ENCODE measurements at regions not wholly inside any gene's neighbourhood (a gene's known extent, or its start where the extent isn't known, plus 50 kb on each side); places are given as distances from the start of the nearest gene placed in this dataset.

DNA sequence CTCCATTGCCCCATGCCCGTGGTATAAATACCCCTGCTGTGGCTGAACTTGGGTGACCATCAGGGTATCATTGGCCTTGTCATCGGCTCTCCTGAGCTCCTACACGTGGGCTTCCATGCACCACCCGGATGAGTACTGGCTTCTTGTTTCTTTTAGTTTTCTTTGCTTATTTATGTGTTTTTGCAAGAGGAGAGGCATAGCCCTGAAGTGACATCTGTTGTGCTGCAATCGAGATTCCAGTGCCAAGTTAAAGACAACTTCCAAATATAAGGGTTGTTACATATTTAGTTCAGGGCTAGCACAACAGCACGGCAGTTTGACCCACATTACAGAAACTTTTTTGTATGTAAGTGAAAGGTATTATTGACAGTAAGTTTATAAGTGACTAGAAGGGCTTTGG lies 1087.1 kb downstream of the TBC1D22A start:
- no peaks in the 10 kb centered on the region for H3K36me3 ChIP-seq (ENCODE audit: insufficient read depth, low read length)
- no peaks in the 10 kb centered on the region for H3K27me3 ChIP-seq (ENCODE audit: control insufficient read depth in 1 of 2, insufficient read depth in 2 of 2, low read length in 2 of 2)
- H3K4me3 ChIP-seq (ENCODE audit: low read depth in 1 of 2, low read length in 2 of 2): no peak overlapping the region
- H3K9ac ChIP-seq (ENCODE audit: low read length): no peak overlapping the region
- H3K27ac ChIP-seq (ENCODE audit: low read depth, low read length): no peak overlapping the region
- H3K4me1 ChIP-seq (ENCODE audit: insufficient read depth, low read length): no peaks in the 10 kb centered on the region
- no peaks in the 10 kb centered on the region for H3K9me3 ChIP-seq (ENCODE audit: low read length)

DNA sequence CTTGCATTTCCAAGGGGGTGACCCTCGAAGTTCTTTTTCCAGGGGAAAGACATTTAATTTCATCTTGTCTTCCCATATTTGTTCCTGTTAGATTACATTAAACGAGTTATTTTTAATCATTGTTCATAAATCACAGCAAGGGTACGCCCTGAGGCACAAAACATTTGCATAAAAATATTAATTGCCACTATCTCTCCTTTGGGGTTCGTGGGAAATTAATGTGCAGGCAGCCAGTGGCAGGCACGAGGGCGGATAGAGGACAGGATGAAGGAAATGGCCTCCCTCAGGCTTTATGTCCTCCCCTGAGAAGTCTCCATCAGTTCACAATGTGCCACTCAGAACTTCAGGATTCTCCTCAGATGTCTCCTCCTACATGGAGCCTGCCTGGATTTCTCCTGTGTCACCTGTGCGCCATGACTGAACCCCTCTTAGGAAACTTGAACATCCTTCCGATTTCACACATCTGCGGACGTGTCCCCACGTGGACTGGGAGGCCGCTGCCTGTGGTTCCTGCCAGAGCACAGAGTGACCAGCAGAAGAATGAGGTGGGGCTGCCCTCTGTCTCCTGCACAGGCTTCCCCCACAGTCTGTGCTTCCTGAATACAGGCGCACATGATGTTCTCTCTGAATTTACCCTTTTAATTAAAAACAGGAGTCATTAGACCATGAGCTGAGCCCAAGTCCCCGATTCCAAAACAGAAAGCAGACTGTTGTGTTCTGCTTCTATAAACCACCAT lies 1085.9 kb downstream of the TBC1D22A start:
- no peaks in the 10 kb centered on the region for H3K27me3 ChIP-seq (ENCODE audit: control insufficient read depth in 1 of 2, insufficient read depth in 2 of 2, low read length in 2 of 2)
- H3K9me3 ChIP-seq (ENCODE audit: low read length): no peaks in the 10 kb centered on the region
- no peak overlapping the region for H3K4me3 ChIP-seq (ENCODE audit: low read depth in 1 of 2, low read length in 2 of 2)
- H3K36me3 ChIP-seq (ENCODE audit: insufficient read depth, low read length): no peaks in the 10 kb centered on the region
- no peaks in the 10 kb centered on the region for H3K4me1 ChIP-seq (ENCODE audit: insufficient read depth, low read length)
- no peak overlapping the region for H3K9ac ChIP-seq (ENCODE audit: low read length)
- no peak overlapping the region for H3K27ac ChIP-seq (ENCODE audit: low read depth, low read length)

- Histone ChIP-seq H3K27ac (ENCODE audit: low read depth, low read length) (no peak overlapping the region), H3K9ac (ENCODE audit: low read length) (no peak overlapping the region), H3K4me3 (ENCODE audit: low read depth in 1 of 2, low read length in 2 of 2) (no peak overlapping the region), H3K9me3 (ENCODE audit: low read length) (no peaks in the 10 kb centered on the region), H3K4me1 (ENCODE audit: insufficient read depth, low read length) (no peaks in the 10 kb centered on the region), H3K27me3 (ENCODE audit: control insufficient read depth in 1 of 2, insufficient read depth in 2 of 2, low read length in 2 of 2) (no peaks in the 10 kb centered on the region), H3K36me3 (ENCODE audit: insufficient read depth, low read length) (no peaks in the 10 kb centered on the region)
Measured at GRCh38 chr22:47847131-47847890, 1084.9 kb downstream of the TBC1D22A start.

- H3K27ac ChIP-seq (ENCODE audit: low read depth, low read length): no peak overlapping the region
- no peak overlapping the region for H3K9ac ChIP-seq (ENCODE audit: low read length)
- H3K4me3 ChIP-seq (ENCODE audit: low read depth in 1 of 2, low read length in 2 of 2): no peak overlapping the region
- no peaks in the 10 kb centered on the region for H3K4me1 ChIP-seq (ENCODE audit: insufficient read depth, low read length)
- no peaks in the 10 kb centered on the region for H3K36me3 ChIP-seq (ENCODE audit: insufficient read depth, low read length)
- no peaks in the 10 kb centered on the region for H3K9me3 ChIP-seq (ENCODE audit: low read length)
- no peaks in the 10 kb centered on the region for H3K27me3 ChIP-seq (ENCODE audit: control insufficient read depth in 1 of 2, insufficient read depth in 2 of 2, low read length in 2 of 2)
Measured at GRCh38 chr22:47846206-47846605, 1083.8 kb downstream of the TBC1D22A start.

GRCh38 chr22:47842119-47842518 lies 1079.7 kb downstream of the TBC1D22A start:
- Histone ChIP-seq H3K36me3 (ENCODE audit: insufficient read depth, low read length) (no peaks in the 10 kb centered on the region), H3K9me3 (ENCODE audit: low read length) (no peaks in the 10 kb centered on the region), H3K27ac (ENCODE audit: low read depth, low read length) (no peak overlapping the region), H3K9ac (ENCODE audit: low read length) (no peak overlapping the region), H3K27me3 (ENCODE audit: control insufficient read depth in 1 of 2, insufficient read depth in 2 of 2, low read length in 2 of 2) (no peaks in the 10 kb centered on the region), H3K4me3 (ENCODE audit: low read depth in 1 of 2, low read length in 2 of 2) (no peak overlapping the region), H3K4me1 (ENCODE audit: insufficient read depth, low read length) (no peaks in the 10 kb centered on the region)

DNA sequence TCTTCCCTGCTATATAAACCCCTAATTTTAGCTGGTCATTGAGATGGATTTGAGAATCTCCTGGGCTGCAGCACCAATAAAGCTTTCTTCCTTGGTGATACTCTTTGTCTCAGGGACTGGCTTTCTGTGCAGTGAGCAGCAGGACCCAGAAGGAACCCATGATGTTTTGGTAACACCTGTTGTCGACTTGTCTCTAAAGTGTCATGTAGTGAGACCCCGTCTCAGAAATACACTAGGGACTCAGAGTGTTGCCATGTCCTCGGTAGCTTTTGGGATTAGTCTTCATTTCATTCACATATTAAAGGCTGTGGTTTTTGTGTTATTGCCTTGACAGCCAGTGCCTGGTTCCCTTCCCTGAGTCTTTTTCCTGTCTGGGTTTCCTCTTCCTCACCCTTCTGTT lies 1078.7 kb downstream of the TBC1D22A start:
- no peak overlapping the region for H3K27ac ChIP-seq (ENCODE audit: low read depth, low read length)
- H3K4me1 ChIP-seq (ENCODE audit: insufficient read depth, low read length): no peaks in the 10 kb centered on the region
- no peak overlapping the region for H3K9ac ChIP-seq (ENCODE audit: low read length)
- H3K36me3 ChIP-seq (ENCODE audit: insufficient read depth, low read length): no peaks in the 10 kb centered on the region
- no peaks in the 10 kb centered on the region for H3K9me3 ChIP-seq (ENCODE audit: low read length)
- H3K27me3 ChIP-seq (ENCODE audit: control insufficient read depth in 1 of 2, insufficient read depth in 2 of 2, low read length in 2 of 2): no peaks in the 10 kb centered on the region
- no peak overlapping the region for H3K4me3 ChIP-seq (ENCODE audit: low read depth in 1 of 2, low read length in 2 of 2)

DNA sequence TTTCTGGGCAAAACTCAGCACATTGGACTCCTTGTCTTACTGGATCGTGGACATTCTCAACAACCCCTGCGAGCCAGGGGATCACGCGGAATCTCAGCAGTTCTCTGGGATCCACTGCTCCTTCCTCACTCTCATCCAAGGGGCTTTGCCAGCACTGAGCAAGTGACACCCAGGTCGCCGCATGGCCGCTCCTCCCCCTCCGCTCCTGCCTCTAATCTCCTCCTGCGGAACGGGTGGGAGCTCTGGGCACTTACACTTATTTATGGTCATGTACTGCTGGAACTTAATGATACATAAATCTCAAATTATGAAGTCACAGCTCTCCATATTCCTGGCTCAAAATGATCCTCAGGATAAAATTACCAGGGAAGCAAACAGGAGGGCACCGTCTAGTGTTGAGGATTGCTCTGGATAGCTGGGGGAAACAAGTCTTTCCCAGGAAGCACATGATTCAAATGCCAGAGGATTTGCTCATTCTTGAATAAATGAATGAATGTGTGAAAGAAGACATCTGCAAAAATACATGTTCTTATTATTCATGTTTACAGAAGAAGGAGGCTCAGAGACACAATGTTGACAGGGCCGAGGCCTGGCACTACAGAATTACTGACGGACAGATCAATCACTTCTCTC lies 1077.3 kb downstream of the TBC1D22A start:
- H3K9ac ChIP-seq (ENCODE audit: low read length): no peak overlapping the region
- no peaks in the 10 kb centered on the region for H3K27me3 ChIP-seq (ENCODE audit: control insufficient read depth in 1 of 2, insufficient read depth in 2 of 2, low read length in 2 of 2)
- no peaks in the 10 kb centered on the region for H3K9me3 ChIP-seq (ENCODE audit: low read length)
- H3K27ac ChIP-seq (ENCODE audit: low read depth, low read length): no peak overlapping the region
- no peak overlapping the region for H3K4me3 ChIP-seq (ENCODE audit: low read depth in 1 of 2, low read length in 2 of 2)
- no peaks in the 10 kb centered on the region for H3K4me1 ChIP-seq (ENCODE audit: insufficient read depth, low read length)
- H3K36me3 ChIP-seq (ENCODE audit: insufficient read depth, low read length): no peaks in the 10 kb centered on the region

DNA sequence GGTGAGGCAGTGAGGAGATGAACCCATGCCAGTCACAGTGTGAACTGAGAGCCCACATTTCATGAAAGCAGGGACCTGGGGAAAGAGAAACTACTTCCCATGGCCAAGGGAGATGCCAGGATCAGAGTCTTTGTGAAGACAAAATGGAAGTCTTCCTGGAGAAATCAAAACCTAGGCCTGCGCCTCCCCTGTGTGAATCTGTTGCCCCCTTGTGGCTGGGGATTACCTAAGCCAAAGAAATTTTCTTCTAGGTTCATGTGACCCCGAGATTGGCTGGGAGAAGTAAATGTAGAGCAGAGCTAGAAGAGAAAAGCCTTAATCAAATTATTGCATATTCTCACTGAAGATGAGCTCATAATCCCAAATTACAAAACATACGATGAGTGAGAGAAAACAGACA lies 1075.3 kb downstream of the TBC1D22A start:
- no peaks in the 10 kb centered on the region for H3K27me3 ChIP-seq (ENCODE audit: control insufficient read depth in 1 of 2, insufficient read depth in 2 of 2, low read length in 2 of 2)
- no peak overlapping the region for H3K27ac ChIP-seq (ENCODE audit: low read depth, low read length)
- H3K9ac ChIP-seq (ENCODE audit: low read length): no peak overlapping the region
- H3K4me3 ChIP-seq (ENCODE audit: low read depth in 1 of 2, low read length in 2 of 2): no peak overlapping the region
- H3K9me3 ChIP-seq (ENCODE audit: low read length): no peaks in the 10 kb centered on the region
- no peaks in the 10 kb centered on the region for H3K36me3 ChIP-seq (ENCODE audit: insufficient read depth, low read length)
- no peaks in the 10 kb centered on the region for H3K4me1 ChIP-seq (ENCODE audit: insufficient read depth, low read length)

- no peak overlapping the region for H3K27ac ChIP-seq (ENCODE audit: low read depth, low read length)
- H3K4me1 ChIP-seq (ENCODE audit: insufficient read depth, low read length): no peaks in the 10 kb centered on the region
- no peaks in the 10 kb centered on the region for H3K36me3 ChIP-seq (ENCODE audit: insufficient read depth, low read length)
- H3K27me3 ChIP-seq (ENCODE audit: control insufficient read depth in 1 of 2, insufficient read depth in 2 of 2, low read length in 2 of 2): no peaks in the 10 kb centered on the region
- H3K9ac ChIP-seq (ENCODE audit: low read length): no peak overlapping the region
- no peak overlapping the region for H3K4me3 ChIP-seq (ENCODE audit: low read depth in 1 of 2, low read length in 2 of 2)
- no peaks in the 10 kb centered on the region for H3K9me3 ChIP-seq (ENCODE audit: low read length)
Measured at GRCh38 chr22:47836957-47837356, 1074.5 kb downstream of the TBC1D22A start.

- Histone ChIP-seq H3K9me3 (ENCODE audit: low read length) (no peaks in the 10 kb centered on the region), H3K36me3 (ENCODE audit: insufficient read depth, low read length) (no peaks in the 10 kb centered on the region), H3K27me3 (ENCODE audit: control insufficient read depth in 1 of 2, insufficient read depth in 2 of 2, low read length in 2 of 2) (no peaks in the 10 kb centered on the region), H3K9ac (ENCODE audit: low read length) (no peak overlapping the region), H3K4me3 (ENCODE audit: low read depth in 1 of 2, low read length in 2 of 2) (no peak overlapping the region), H3K27ac (ENCODE audit: low read depth, low read length) (no peak overlapping the region), H3K4me1 (ENCODE audit: insufficient read depth, low read length) (no peaks in the 10 kb centered on the region)
Measured at GRCh38 chr22:47835726-47836125, 1073.3 kb downstream of the TBC1D22A start.

GRCh38 chr22:47826016-47826415 lies 1063.6 kb downstream of the TBC1D22A start:
- Histone ChIP-seq H3K27me3 (ENCODE audit: control insufficient read depth in 1 of 2, insufficient read depth in 2 of 2, low read length in 2 of 2) (no peaks in the 10 kb centered on the region), H3K27ac (ENCODE audit: low read depth, low read length) (no peak overlapping the region), H3K4me1 (ENCODE audit: insufficient read depth, low read length) (no peaks in the 10 kb centered on the region), H3K9me3 (ENCODE audit: low read length) (no peaks in the 10 kb centered on the region), H3K4me3 (ENCODE audit: low read depth in 1 of 2, low read length in 2 of 2) (no peak overlapping the region), H3K9ac (ENCODE audit: low read length) (no peak overlapping the region), H3K36me3 (ENCODE audit: insufficient read depth, low read length) (no peaks in the 10 kb centered on the region)
